Upper lobe of left lung (tissue), 6 donors: ENCODE measurements at regions not wholly inside any gene's neighbourhood (a gene's known extent, or its start where the extent isn't known, plus 50 kb on each side); places are given as distances from the start of the nearest gene placed in this dataset.

ENCODE experiments used
- ATAC-seq, 2 donors: fragments of 200-7000 bp; cut with Tn5 transposase; one replicate each; pipeline ENCODE4 v1.9.1; 2022; ENCODE audit warnings: mild to moderate bottlenecking in 2 of 2, moderate library complexity in 2 of 2; ENCODE audit not compliant: low FRiP score in 2 of 2
- DNase-seq, 2 donors: peaks; one replicate each; pipeline ENCODE4 v3.0.0-alpha.2; 2019 to 2020
- H3K27ac ChIP-seq, 4 donors: fragments of 200-600 bp; sonication (generic); one replicate each; pipeline ENCODE4 v1.5.1; 2016 to 2019
- H3K27me3 ChIP-seq, 4 donors: fragments of 200-600 bp; sonication (generic); one replicate each; pipeline ENCODE4 v1.5.1; 2017 to 2019
- H3K36me3 ChIP-seq, 4 donors: fragments of 200-600 bp; sonication (generic); one replicate each; pipeline ENCODE4 v1.5.1; 2016 to 2019
- H3K4me1 ChIP-seq, 4 donors: fragments of 200-600 bp; sonication (generic); one replicate each; pipeline ENCODE4 v1.5.1; 2018 to 2019
- H3K4me3 ChIP-seq, 4 donors: fragments of 200-600 bp; sonication (generic); one replicate each; pipeline ENCODE4 v1.5.1; 2017 to 2019; ENCODE audit warnings: mild to moderate bottlenecking in 2 of 4, moderate library complexity in 1 of 4
- H3K9me3 ChIP-seq, 4 donors: fragments of 200-600 bp; sonication (generic); one replicate each; pipeline ENCODE4 v1.5.1; 2018 to 2019
- EP300 ChIP-seq, 4 donors: sonication (generic); formaldehyde crosslinking; IDR thresholded peaks; one replicate each; pipeline ENCODE4 v1.5.1; 2017; ENCODE audit warnings: antibody characterized with exemption in 4 of 4, control low read depth in 2 of 4
- POLR2A ChIP-seq, 4 donors: fragments of 450-650 bp; IDR thresholded peaks; one replicate each; pipeline ENCODE4 v1.5.1; 2016 to 2017; ENCODE audit warnings: antibody characterized with exemption in 4 of 4, mild to moderate bottlenecking in 2 of 4
- POLR2AphosphoS5 ChIP-seq, 2 donors: sonication (generic); formaldehyde crosslinking; IDR thresholded peaks; one replicate each; pipeline ENCODE4 v1.5.1; 2017; ENCODE audit warnings: antibody characterized with exemption in 2 of 2
- WGBS, 2 donors: methylation state at CpG; one replicate each; pipeline ENCODE4 v1.1.5; 2017 to 2018; 5-methylcytosine and 5-hydroxymethylcytosine counted together
- TF ChIP-seq, protein P1 (sequence below), 6 experiments: fragments of 450-650 bp in 4 of 6; fragments of 200-600 bp in 2 of 6; sonication (generic) in 2 of 6; IDR thresholded peaks; one replicate each; pipeline ENCODE4 v1.5.1; 2016 to 2019; ENCODE audit warnings: antibody characterized with exemption in 6 of 6
- donor health status: DM: no; HTN: no; CAD: no; lungs with moderate emphysema.
- donor health status: DM: no; HTN: yes; CAD: no; lungs with severe emphysema.

DNA sequence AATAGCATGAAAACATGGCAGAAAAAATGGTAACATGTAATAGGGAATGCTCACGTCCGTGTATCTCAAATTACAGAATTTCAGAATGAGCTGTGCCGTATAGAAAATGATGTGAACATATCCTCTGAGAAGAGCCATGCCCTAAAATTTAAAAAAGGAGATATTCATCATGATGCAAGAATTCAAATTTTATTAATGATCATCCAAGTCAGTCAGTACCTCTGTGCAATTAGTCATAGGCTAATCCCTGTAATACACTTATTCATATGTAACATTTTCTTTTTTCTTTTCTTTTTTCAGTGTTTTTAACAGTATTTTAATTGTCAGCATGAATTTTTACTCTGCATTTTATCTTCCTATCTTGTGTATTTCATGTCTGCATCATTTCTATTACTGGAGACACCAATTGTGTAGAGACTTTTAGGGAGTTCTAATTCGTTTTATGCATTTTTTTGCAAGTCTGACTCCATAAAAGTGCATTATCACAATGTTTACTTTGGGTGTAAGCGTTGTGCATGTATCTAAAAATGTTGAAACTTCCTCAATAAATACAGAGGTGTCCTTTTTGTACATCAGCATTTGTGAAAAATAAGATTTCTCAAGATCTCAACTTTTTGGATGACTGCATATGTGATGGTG is 1103.7 kb upstream of the CELF2 start:
- DNase-seq = no peak
- TF ChIP-seq, protein P1, sequence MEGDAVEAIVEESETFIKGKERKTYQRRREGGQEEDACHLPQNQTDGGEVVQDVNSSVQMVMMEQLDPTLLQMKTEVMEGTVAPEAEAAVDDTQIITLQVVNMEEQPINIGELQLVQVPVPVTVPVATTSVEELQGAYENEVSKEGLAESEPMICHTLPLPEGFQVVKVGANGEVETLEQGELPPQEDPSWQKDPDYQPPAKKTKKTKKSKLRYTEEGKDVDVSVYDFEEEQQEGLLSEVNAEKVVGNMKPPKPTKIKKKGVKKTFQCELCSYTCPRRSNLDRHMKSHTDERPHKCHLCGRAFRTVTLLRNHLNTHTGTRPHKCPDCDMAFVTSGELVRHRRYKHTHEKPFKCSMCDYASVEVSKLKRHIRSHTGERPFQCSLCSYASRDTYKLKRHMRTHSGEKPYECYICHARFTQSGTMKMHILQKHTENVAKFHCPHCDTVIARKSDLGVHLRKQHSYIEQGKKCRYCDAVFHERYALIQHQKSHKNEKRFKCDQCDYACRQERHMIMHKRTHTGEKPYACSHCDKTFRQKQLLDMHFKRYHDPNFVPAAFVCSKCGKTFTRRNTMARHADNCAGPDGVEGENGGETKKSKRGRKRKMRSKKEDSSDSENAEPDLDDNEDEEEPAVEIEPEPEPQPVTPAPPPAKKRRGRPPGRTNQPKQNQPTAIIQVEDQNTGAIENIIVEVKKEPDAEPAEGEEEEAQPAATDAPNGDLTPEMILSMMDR (IDR thresholded peaks at IDR 0.05) = no peak
- TF ChIP-seq POLR2AphosphoS5 (IDR thresholded peaks at IDR 0.05) = no peak
- no peak for TF ChIP-seq EP300 (IDR thresholded peaks at IDR 0.05)
- TF ChIP-seq POLR2A (IDR thresholded peaks at IDR 0.05) = no peak
- 71 to 76% methylated on average over 5 of the region's 5 CpGs for WGBS, 2 donors
- H3K27me3 ChIP-seq = no peaks in the 10 kb centered on the region
- ATAC-seq = no peak
- H3K9me3 ChIP-seq = no peaks in the 10 kb centered on the region
- no peak overlapping the region for H3K4me3 ChIP-seq
- H3K36me3 ChIP-seq = no peaks in the 10 kb centered on the region
- no peak overlapping the region for H3K27ac ChIP-seq
- no peaks in the 10 kb centered on the region for H3K4me1 ChIP-seq

DNA sequence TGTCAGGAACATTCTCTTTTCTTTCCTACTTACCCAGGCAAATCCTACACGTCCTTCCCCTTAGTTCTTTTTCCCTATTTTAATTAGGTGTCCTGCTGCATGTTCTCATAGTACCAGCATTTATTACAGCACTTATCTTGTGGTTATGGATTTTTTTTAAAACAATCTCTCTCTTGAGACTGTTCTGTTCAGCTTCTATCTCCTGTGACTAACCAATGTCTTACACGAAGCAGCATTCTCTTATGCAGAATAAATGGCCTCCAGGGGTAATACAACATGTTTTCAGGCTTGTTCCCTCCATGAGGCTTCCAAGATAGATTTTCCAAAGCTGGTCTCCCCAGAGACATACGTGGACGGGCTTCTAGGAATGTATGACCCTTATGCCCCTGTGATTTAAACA is 1096.1 kb upstream of the CELF2 start:
- 74 to 75% methylated on average over 4 of the region's 4 CpGs for WGBS, 2 donors
- Histone ChIP-seq H3K4me1 (no peaks in the 10 kb centered on the region), H3K27me3 (no peaks in the 10 kb centered on the region), H3K9me3 (no peaks in the 10 kb centered on the region), H3K27ac (no peak overlapping the region), H3K36me3 (no peaks in the 10 kb centered on the region), H3K4me3 (no peak overlapping the region)
- ATAC-seq = no peak
- no peak for TF ChIP-seq EP300 (IDR thresholded peaks at IDR 0.05)
- no peak for TF ChIP-seq POLR2AphosphoS5 (IDR thresholded peaks at IDR 0.05)
- TF ChIP-seq POLR2A (IDR thresholded peaks at IDR 0.05) = no peak
- TF ChIP-seq, protein P1 (IDR thresholded peaks at IDR 0.05) = no peak
- DNase-seq = no peak

DNA sequence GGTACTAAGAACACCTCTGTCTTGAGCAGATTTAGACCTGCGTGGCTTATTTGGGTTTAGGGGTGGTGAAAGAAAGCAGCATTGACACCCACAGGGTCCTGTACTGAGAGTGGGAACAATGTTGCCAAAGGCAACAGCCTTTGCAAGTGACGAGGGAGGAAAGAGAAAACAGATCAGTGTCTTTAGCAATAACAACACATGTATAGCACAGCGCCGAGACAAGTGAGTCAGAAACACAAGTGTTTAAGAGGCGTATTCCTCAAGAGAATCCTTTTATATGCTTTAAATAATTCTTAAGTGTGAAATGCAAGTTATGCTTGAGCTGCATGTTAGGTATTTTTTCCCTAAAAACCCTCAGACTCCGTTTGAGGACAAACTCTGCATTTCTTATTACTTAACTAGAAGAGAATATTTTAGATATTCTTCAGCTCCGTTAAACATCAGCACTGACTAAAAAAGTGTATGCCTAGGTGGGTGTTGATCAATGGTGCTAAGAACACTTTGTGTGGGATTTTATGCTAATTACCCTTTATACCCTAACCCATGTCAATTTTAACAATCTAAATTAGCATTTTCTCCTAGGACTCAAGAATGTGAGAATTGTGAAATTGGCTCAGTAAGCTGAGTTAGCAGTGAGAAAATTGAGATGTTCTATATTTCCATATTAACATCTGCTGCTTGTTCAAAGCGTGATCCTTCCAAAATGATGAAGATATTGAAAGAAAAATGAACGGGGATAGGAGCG is 1095.4 kb upstream of the CELF2 start:
- H3K9me3 ChIP-seq = no peaks in the 10 kb centered on the region
- ATAC-seq (no peak), DNase-seq (no peak)
- TF ChIP-seq, protein P1 (IDR thresholded peaks at IDR 0.05) = no peak
- TF ChIP-seq POLR2AphosphoS5 (IDR thresholded peaks at IDR 0.05) (no peak), POLR2A (IDR thresholded peaks at IDR 0.05) (no peak), EP300 (IDR thresholded peaks at IDR 0.05) (no peak)
- H3K4me3 ChIP-seq = no peak overlapping the region
- H3K27ac ChIP-seq = no peak overlapping the region
- no peaks in the 10 kb centered on the region for H3K4me1 ChIP-seq
- 83 to 87% methylated on average over 10 of the region's 10 CpGs for WGBS, 2 donors
- no peaks in the 10 kb centered on the region for H3K27me3 ChIP-seq
- no peaks in the 10 kb centered on the region for H3K36me3 ChIP-seq

DNA sequence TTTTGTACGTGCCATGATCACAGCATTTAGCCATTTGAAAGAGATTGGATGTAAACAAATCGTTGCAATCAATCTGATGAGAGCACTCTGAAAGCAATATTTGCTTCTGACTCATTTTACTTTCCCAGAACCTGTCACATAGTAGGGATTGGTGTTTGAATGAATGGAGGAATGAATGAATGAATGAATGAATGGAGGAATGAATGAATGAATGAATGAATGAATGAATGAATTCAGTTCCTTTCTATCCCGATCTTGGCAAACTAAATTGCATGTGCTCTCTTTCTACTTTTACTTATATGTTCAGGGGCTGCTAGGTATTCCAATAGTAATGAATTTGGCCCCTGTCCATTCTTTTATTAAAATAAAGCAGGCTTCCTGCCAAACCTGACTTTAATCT is 1091.7 kb upstream of the CELF2 start:
- DNase-seq (no peak), ATAC-seq (no peak)
- H3K4me3 ChIP-seq = no peak overlapping the region
- WGBS, 2 donors = 79 to 83% methylated on average over 3 of the region's 3 CpGs
- H3K4me1 ChIP-seq = no peaks in the 10 kb centered on the region
- H3K9me3 ChIP-seq = no peaks in the 10 kb centered on the region
- H3K27me3 ChIP-seq = no peaks in the 10 kb centered on the region
- H3K36me3 ChIP-seq = no peaks in the 10 kb centered on the region
- TF ChIP-seq POLR2A (IDR thresholded peaks at IDR 0.05) (no peak), EP300 (IDR thresholded peaks at IDR 0.05) (no peak), POLR2AphosphoS5 (IDR thresholded peaks at IDR 0.05) (no peak)
- TF ChIP-seq, protein P1 (IDR thresholded peaks at IDR 0.05) = no peak
- no peak overlapping the region for H3K27ac ChIP-seq
